ENCODE measurements at regions not wholly inside any gene's neighbourhood (a gene's known extent, or its start where the extent isn't known, plus 50 kb on each side); places are given as distances from the start of the nearest gene placed in this dataset.

DNA sequence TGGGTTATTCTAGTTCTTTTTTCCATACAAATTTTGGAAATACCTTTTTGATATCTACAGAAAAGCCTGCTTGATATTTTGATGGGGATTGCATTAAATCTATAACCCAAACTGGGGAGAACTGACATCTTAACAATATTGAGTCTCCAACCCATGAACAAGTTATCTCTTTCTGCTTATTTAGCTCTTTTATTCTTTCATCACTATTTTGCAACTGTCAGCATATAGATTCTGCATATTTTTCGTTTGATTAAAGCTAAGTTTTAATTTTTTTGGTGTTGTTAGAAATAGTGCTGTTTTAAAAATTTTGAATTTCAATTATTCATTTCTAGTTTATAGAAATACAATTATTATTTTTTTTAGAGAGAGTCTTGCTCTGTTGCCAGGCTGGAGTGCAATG lies 97.9 kb downstream of the EMX2 start:
- DNase-seq, result no peak
- no peak overlapping the region for H3K4me2 ChIP-seq
- H3F3A ChIP-seq (replicated peaks; ENCODE audit: insufficient read depth), result no peaks in the 10 kb centered on the region
- ChIA-PET POLR2A (no interaction called here), CTCF (interaction anchor here (0.9 kb wide), 1 partner anchor 10 kb away, joined by 4 read pairs; no protein-coding TSS in a partner anchor)
- no peaks in the 10 kb centered on the region; the same call in 1 of the 2 replicates for H3K9me3 ChIP-seq
- H3K9ac ChIP-seq, result no peak overlapping the region
- H3K4me1 ChIP-seq (ENCODE audit: control insufficient read depth in 1 of 2, insufficient read depth in 2 of 2, low read depth in 1 of 2, low read length in 1 of 2), result no peaks in the 10 kb centered on the region
- H3K9me2 ChIP-seq, result peaks cover 6% of the 10 kb centered on the region; the same call in 1 of the 2 replicates
- H4K20me1 ChIP-seq (ENCODE audit: insufficient read depth), result no peaks in the 10 kb centered on the region
- no peak overlapping the region for H3K27ac ChIP-seq (ENCODE audit: low read depth in 2 of 2, low read length in 1 of 2)
- H3K27me3 ChIP-seq (ENCODE audit: insufficient read depth), result no peaks in the 10 kb centered on the region
- H3K4me3 ChIP-seq (ENCODE audit: low read depth in 2 of 2, low read length in 1 of 2), result no peak overlapping the region
- WGBS (ENCODE audit: low lambda C conversion rate), result 2% methylated on average over 1 of the region's 1 CpG
- TF ChIP-seq RXRA (IDR thresholded peaks at IDR 0.05; ENCODE audit: borderline replicate concordance, low read depth) (no peak), NFIC (IDR thresholded peaks at IDR 0.05; ENCODE audit: borderline replicate concordance) (no peak), MEF2A (IDR thresholded peaks at IDR 0.05; ENCODE audit: borderline replicate concordance, low read depth) (no peak), POLR2AphosphoS5 (IDR thresholded peaks at IDR 0.05; ENCODE audit: low read depth, low read length) (no peak), RAD21 (IDR thresholded peaks at IDR 0.05; ENCODE audit: low read length) (no peak), TAF1 (IDR thresholded peaks at IDR 0.05; ENCODE audit: borderline replicate concordance, low read depth, low read length) (no peak), TCF12 (IDR thresholded peaks at IDR 0.05) (no peak), EZH2phosphoT487 (IDR thresholded peaks at IDR 0.05; ENCODE audit: borderline replicate concordance, low read depth) (no peak), CHD2 (IDR thresholded peaks at IDR 0.05; ENCODE audit: low read length, partially characterized antibody) (no peak), JUND (IDR thresholded peaks at IDR 0.05) (no peak), TEAD4 (IDR thresholded peaks at IDR 0.05; ENCODE audit: borderline replicate concordance, insufficient read depth) (no peak), RCOR1 (IDR thresholded peaks at IDR 0.05; ENCODE audit: low read length) (no peak), SIN3A (IDR thresholded peaks at IDR 0.05; ENCODE audit: borderline replicate concordance, low read depth, low read length) (no peak)
- TF ChIP-seq, protein P1, sequence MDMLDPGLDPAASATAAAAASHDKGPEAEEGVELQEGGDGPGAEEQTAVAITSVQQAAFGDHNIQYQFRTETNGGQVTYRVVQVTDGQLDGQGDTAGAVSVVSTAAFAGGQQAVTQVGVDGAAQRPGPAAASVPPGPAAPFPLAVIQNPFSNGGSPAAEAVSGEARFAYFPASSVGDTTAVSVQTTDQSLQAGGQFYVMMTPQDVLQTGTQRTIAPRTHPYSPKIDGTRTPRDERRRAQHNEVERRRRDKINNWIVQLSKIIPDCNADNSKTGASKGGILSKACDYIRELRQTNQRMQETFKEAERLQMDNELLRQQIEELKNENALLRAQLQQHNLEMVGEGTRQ (IDR thresholded peaks at IDR 0.05; ENCODE audit: borderline replicate concordance, low read depth, low read length), result no peak
- TF ChIP-seq, protein P2, sequence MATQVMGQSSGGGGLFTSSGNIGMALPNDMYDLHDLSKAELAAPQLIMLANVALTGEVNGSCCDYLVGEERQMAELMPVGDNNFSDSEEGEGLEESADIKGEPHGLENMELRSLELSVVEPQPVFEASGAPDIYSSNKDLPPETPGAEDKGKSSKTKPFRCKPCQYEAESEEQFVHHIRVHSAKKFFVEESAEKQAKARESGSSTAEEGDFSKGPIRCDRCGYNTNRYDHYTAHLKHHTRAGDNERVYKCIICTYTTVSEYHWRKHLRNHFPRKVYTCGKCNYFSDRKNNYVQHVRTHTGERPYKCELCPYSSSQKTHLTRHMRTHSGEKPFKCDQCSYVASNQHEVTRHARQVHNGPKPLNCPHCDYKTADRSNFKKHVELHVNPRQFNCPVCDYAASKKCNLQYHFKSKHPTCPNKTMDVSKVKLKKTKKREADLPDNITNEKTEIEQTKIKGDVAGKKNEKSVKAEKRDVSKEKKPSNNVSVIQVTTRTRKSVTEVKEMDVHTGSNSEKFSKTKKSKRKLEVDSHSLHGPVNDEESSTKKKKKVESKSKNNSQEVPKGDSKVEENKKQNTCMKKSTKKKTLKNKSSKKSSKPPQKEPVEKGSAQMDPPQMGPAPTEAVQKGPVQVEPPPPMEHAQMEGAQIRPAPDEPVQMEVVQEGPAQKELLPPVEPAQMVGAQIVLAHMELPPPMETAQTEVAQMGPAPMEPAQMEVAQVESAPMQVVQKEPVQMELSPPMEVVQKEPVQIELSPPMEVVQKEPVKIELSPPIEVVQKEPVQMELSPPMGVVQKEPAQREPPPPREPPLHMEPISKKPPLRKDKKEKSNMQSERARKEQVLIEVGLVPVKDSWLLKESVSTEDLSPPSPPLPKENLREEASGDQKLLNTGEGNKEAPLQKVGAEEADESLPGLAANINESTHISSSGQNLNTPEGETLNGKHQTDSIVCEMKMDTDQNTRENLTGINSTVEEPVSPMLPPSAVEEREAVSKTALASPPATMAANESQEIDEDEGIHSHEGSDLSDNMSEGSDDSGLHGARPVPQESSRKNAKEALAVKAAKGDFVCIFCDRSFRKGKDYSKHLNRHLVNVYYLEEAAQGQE (IDR thresholded peaks at IDR 0.05; ENCODE audit: low read depth, low read length), result no peak
- TF ChIP-seq, protein P3, sequence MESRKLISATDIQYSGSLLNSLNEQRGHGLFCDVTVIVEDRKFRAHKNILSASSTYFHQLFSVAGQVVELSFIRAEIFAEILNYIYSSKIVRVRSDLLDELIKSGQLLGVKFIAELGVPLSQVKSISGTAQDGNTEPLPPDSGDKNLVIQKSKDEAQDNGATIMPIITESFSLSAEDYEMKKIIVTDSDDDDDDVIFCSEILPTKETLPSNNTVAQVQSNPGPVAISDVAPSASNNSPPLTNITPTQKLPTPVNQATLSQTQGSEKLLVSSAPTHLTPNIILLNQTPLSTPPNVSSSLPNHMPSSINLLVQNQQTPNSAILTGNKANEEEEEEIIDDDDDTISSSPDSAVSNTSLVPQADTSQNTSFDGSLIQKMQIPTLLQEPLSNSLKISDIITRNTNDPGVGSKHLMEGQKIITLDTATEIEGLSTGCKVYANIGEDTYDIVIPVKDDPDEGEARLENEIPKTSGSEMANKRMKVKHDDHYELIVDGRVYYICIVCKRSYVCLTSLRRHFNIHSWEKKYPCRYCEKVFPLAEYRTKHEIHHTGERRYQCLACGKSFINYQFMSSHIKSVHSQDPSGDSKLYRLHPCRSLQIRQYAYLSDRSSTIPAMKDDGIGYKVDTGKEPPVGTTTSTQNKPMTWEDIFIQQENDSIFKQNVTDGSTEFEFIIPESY (IDR thresholded peaks at IDR 0.05; ENCODE audit: borderline replicate concordance, low read depth), result no peak
- TF ChIP-seq, protein P4, sequence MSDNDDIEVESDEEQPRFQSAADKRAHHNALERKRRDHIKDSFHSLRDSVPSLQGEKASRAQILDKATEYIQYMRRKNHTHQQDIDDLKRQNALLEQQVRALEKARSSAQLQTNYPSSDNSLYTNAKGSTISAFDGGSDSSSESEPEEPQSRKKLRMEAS (IDR thresholded peaks at IDR 0.05; ENCODE audit: low read depth), result no peak
- no peaks in the 10 kb centered on the region for H3K36me3 ChIP-seq (replicated peaks in 1 of 2; ENCODE audit: control insufficient read depth in 1 of 2, insufficient read depth in 2 of 2, low read length in 1 of 2)
- no peaks in the 10 kb centered on the region for H3K79me2 ChIP-seq (ENCODE audit: insufficient read depth)
- H2AFZ ChIP-seq (ENCODE audit: low read depth), result no peak overlapping the region

Data from SK-N-SH (cell line).